ENCODE measurements at regions not wholly inside any gene's neighbourhood (a gene's known extent, or its start where the extent isn't known, plus 50 kb on each side); places are given as distances from the start of the nearest gene placed in this dataset.
"Not testable (repeated sequence)": the region's sequence is repeated elsewhere in the genome, so short reads cannot be mapped to it uniquely, and the experiment has no call there.

DNA sequence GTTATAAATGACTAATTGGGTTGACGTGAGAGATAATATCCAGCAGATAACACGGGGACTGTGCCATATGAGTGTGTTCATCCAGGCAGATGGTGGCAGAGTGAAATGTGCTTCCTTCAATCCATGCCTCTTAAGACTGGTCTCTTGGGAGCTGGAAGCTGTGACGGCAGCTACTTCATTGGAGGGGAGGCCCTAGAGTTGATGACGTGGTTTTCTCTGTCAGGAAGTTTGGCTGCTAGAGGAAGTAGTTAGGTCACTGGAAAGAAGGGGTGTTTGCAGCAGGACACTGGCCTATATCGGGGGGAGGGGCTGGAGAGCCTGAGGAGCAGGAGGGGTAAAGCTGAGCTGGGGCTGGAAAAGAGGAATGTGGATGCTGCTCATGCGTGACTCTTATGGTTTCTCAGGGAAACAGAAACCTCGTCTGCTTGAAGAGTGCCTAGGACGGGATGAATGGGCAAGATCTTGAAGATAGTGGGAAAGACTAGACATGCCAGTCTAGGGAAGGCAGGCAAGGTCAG is 3051.6 kb downstream of the RPIA start:
- H3K18ac ChIP-seq (ENCODE audit: low read depth, low read length); H2AK9ac ChIP-seq (replicated peaks; ENCODE audit: low read depth, low read length, poor library complexity); H3K14ac ChIP-seq (replicated peaks; ENCODE audit: low read depth, low read length); H3K27me3 ChIP-seq (ENCODE audit: control insufficient read depth, insufficient read depth, low read length); H3K79me1 ChIP-seq (ENCODE audit: low read depth in 1 of 2, low read length in 2 of 2); intact Hi-C loops (cut with micrococcal nuclease); POLR2A ChIA-PET (ENCODE audit: unreplicated experiment); H2BK120ac ChIP-seq (ENCODE audit: low read depth, low read length); dilution Hi-C loops (cut with HindIII; ENCODE audit: low sequenced_read_pairs, unreplicated experiment); H3K9me3 ChIP-seq (ENCODE audit: control insufficient read depth, insufficient read depth, low read length); H2AK5ac ChIP-seq (ENCODE audit: low read depth, low read length); H2BK20ac ChIP-seq (ENCODE audit: low read depth, low read length); H3K27ac ChIP-seq (ENCODE audit: insufficient read depth, low read length); ATAC-seq (ENCODE audit: low read depth); H3K56ac ChIP-seq (ENCODE audit: extremely low read depth, insufficient read depth, low read length); H2AFZ ChIP-seq (replicated peaks; ENCODE audit: low read length, poor library complexity); H2BK5ac ChIP-seq (ENCODE audit: low read depth, low read length, poor library complexity, severe bottlenecking); H3K4me3 ChIP-seq (ENCODE audit: insufficient read depth, low read depth, low read length); H3K4me1 ChIP-seq (ENCODE audit: control insufficient read depth, insufficient read depth, low read length); CTCF ChIA-PET; H4K20me1 ChIP-seq (ENCODE audit: insufficient read depth, low read length); H3K9ac ChIP-seq (ENCODE audit: low read depth, low read length); H4K91ac ChIP-seq (ENCODE audit: insufficient read depth, low read depth, low read length); H2BK15ac ChIP-seq (ENCODE audit: low read depth, low read length); H3K23ac ChIP-seq (ENCODE audit: low read depth, low read length); H3K4me2 ChIP-seq (ENCODE audit: low read depth, low read length); H4K8ac ChIP-seq (ENCODE audit: low read depth in 2 of 2, low read length in 2 of 2); in situ Hi-C loops (cut with MboI; ENCODE audit: low sequenced_read_pairs); DNase-seq; BruUV-seq (replicated peaks); H3K4ac ChIP-seq (ENCODE audit: low read depth, low read length); H4K5ac ChIP-seq (ENCODE audit: low read depth, low read length); H3K9me1 ChIP-seq (ENCODE audit: insufficient read depth, low read length); H3K36me3 ChIP-seq (ENCODE audit: control insufficient read depth, insufficient read depth, low read length): not testable (repeated sequence)
- 45% methylated on average over 5 of the region's 8 CpGs; no CpG with 5 or more reads in 1 of the 2 experiments for WGBS, 2 experiments (ENCODE audit: extremely low coverage in 2 of 2, insufficient read length in 1 of 2)

- H2BK20ac ChIP-seq (ENCODE audit: low read depth, low read length); H4K20me1 ChIP-seq (ENCODE audit: insufficient read depth, low read length); ATAC-seq (ENCODE audit: low read depth); dilution Hi-C loops (cut with HindIII; ENCODE audit: low sequenced_read_pairs, unreplicated experiment); DNase-seq; POLR2A ChIA-PET (ENCODE audit: unreplicated experiment); intact Hi-C loops (cut with micrococcal nuclease); H3K9me3 ChIP-seq (ENCODE audit: control insufficient read depth, insufficient read depth, low read length); H2BK120ac ChIP-seq (ENCODE audit: low read depth, low read length); H4K91ac ChIP-seq (ENCODE audit: insufficient read depth, low read depth, low read length); H4K5ac ChIP-seq (ENCODE audit: low read depth, low read length); H3K4me1 ChIP-seq (ENCODE audit: control insufficient read depth, insufficient read depth, low read length); H3K4me2 ChIP-seq (ENCODE audit: low read depth, low read length); H3K56ac ChIP-seq (ENCODE audit: extremely low read depth, insufficient read depth, low read length); H2AFZ ChIP-seq (replicated peaks; ENCODE audit: low read length, poor library complexity); H3K27me3 ChIP-seq (ENCODE audit: control insufficient read depth, insufficient read depth, low read length); H4K8ac ChIP-seq (ENCODE audit: low read depth in 2 of 2, low read length in 2 of 2); H3K9me1 ChIP-seq (ENCODE audit: insufficient read depth, low read length); H2AK9ac ChIP-seq (replicated peaks; ENCODE audit: low read depth, low read length, poor library complexity); H3K14ac ChIP-seq (replicated peaks; ENCODE audit: low read depth, low read length); H3K4me3 ChIP-seq (ENCODE audit: insufficient read depth, low read depth, low read length); H3K18ac ChIP-seq (ENCODE audit: low read depth, low read length); BruUV-seq (replicated peaks); CTCF ChIA-PET; H3K79me1 ChIP-seq (ENCODE audit: low read depth in 1 of 2, low read length in 2 of 2); H3K9ac ChIP-seq (ENCODE audit: low read depth, low read length); H2AK5ac ChIP-seq (ENCODE audit: low read depth, low read length); in situ Hi-C loops (cut with MboI; ENCODE audit: low sequenced_read_pairs); H2BK5ac ChIP-seq (ENCODE audit: low read depth, low read length, poor library complexity, severe bottlenecking); H3K36me3 ChIP-seq (ENCODE audit: control insufficient read depth, insufficient read depth, low read length); H3K23ac ChIP-seq (ENCODE audit: low read depth, low read length); H3K27ac ChIP-seq (ENCODE audit: insufficient read depth, low read length); H2BK15ac ChIP-seq (ENCODE audit: low read depth, low read length); H3K4ac ChIP-seq (ENCODE audit: low read depth, low read length): not testable (repeated sequence)
- no CpG with 5 or more reads among the region's 1 CpG for WGBS, 2 experiments (ENCODE audit: extremely low coverage in 2 of 2, insufficient read length in 1 of 2)
These were observed 3052.4 kb downstream of the RPIA start for GRCh38 chr2:91743910-91744309.

Measured in IMR-90 (cell line).